LNCaP clone FGC (cell line): ENCODE measurements at regions not wholly inside any gene's neighbourhood (a gene's known extent, or its start where the extent isn't known, plus 50 kb on each side); places are given as distances from the start of the nearest gene placed in this dataset.

Experiments used
- DNase-seq: peaks from one replicate; pipeline ENCODE4 v3.0.0-alpha.2; 2011; ENCODE audit warnings: low read depth
- H3K4me3 ChIP-seq: 2 replicates; pipeline ENCODE4 v1.5.1; 2011; ENCODE audit warnings: mild to moderate bottlenecking, low read depth, low read length, control low read depth
- TF ChIP-seq, protein P1 (sequence below): IDR thresholded peaks from 2 replicates; pipeline ENCODE4 v1.5.1; 2012; ENCODE audit warnings: mild to moderate bottlenecking; ENCODE audit not compliant: control insufficient read depth, insufficient read depth; ENCODE audit errors: extremely low read depth

GRCh38 chr13:30816736-30817135 lies 81.4 kb downstream of the ALOX5AP start:
- TF ChIP-seq, protein P1, sequence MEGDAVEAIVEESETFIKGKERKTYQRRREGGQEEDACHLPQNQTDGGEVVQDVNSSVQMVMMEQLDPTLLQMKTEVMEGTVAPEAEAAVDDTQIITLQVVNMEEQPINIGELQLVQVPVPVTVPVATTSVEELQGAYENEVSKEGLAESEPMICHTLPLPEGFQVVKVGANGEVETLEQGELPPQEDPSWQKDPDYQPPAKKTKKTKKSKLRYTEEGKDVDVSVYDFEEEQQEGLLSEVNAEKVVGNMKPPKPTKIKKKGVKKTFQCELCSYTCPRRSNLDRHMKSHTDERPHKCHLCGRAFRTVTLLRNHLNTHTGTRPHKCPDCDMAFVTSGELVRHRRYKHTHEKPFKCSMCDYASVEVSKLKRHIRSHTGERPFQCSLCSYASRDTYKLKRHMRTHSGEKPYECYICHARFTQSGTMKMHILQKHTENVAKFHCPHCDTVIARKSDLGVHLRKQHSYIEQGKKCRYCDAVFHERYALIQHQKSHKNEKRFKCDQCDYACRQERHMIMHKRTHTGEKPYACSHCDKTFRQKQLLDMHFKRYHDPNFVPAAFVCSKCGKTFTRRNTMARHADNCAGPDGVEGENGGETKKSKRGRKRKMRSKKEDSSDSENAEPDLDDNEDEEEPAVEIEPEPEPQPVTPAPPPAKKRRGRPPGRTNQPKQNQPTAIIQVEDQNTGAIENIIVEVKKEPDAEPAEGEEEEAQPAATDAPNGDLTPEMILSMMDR = no peak
- H3K4me3 ChIP-seq = no peak overlapping the region
- DNase-seq = no peak

DNA sequence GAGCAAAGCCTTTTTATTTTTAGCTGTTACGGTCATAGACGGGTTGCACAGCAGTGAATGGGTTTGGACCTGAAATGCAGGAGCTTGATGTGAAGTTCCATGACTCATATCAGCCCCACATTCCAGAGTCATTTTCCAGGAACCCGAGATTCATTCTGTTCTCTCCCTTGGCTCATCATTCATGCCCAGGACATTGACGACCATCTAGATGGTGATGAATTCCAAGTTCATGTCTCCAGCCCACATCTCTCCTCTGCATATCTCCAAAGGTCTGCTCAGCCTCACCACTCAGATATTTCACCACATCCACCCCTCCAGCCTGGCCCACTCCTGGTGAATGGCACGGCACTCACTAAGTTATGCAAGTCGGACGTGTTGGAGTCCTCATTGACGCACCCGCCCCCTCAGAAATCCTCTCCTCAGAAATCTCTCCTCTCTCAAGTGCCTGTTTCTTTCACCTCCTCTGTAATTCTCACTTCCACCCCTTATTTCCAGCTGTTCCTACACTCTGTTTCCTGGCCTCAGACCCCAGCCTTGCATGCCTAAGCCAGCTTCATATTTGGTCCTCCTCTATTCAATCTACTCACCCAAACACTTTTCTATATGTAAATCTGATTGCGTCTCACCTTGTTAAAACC lies 83.1 kb downstream of the ALOX5AP start:
- TF ChIP-seq, protein P1 = no peak
- DNase-seq = no peak
- no peak overlapping the region for H3K4me3 ChIP-seq

DNA sequence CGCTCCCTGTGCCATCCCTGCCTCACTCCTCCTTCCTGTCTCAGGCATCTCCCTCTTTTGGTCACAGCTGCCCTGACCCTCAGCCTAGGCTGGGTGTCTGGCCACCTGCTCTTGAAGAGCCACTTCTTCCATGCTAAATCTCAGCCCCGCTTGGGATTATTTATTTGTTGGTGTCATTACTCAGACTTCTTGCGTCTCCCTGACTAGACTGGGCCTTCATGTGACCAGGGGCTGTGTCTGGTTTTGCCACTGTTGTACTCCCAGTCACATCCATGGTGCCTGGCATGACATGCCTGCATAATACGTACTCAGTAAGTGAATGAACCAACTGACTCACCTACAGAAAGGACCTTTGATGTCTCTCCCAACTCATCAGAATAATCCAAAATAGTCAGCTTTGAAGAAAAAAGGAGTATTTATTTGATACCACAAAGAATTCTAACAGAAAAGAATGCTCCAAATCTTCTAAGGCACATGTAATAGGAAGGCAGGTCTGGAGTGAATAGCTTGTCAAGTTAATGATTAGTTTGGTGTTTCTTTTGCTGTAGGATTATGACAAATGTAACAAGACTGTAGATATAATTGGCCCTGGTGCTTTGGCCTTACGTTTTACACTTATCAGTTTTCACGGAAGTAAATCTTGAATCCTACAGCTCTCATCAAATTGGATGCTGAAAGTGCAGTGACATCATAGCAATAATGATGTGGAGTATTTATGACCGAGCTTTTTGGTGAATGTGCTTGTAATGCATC lies 84.0 kb downstream of the ALOX5AP start:
- no peak overlapping the region for H3K4me3 ChIP-seq
- DNase-seq = no peak
- TF ChIP-seq, protein P1 = no peak

DNA sequence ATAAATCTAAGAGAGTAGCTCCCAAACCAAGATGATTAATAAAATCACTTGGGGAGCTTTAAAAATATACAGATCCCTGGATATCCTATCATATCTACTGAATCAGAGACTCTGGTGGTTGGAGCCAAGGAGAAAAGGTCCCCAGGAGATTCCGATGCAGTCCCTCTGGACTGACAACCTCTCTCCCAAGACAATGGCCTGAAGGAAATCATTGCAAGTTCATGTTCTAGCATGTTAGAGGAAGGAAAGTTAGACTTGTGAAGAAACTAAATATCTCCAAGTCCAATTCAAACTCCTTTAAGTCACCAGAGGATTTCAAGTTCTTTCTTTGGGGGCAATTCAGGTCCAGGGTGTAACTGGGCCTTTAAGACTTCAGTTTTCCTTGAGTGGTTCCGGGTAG lies 84.7 kb upstream of the MEDAG start:
- DNase-seq = no peak
- TF ChIP-seq, protein P1 = no peak
- H3K4me3 ChIP-seq = no peak overlapping the region

DNA sequence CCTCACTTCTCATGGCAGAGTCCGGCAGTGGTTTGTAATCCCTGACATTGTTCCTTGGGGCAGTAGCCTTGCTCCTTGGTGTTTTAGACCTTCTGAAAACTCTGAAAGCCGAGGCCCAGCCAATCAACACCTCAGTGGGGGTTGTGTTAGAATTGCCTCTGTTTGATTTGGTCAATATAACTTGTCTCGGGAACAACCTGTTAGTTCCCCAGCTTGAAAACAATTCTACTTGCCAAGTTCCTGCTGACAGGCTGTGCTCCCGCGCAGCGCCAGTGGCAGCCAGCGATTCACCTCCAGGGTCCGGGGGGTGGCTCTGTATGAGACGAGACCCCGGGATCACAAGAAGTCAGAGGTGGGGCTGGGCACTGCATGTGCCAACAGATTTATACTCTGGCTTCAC lies 81.4 kb upstream of the MEDAG start:
- H3K4me3 ChIP-seq = no peak overlapping the region
- TF ChIP-seq, protein P1 = no peak
- DNase-seq = no peak

DNA sequence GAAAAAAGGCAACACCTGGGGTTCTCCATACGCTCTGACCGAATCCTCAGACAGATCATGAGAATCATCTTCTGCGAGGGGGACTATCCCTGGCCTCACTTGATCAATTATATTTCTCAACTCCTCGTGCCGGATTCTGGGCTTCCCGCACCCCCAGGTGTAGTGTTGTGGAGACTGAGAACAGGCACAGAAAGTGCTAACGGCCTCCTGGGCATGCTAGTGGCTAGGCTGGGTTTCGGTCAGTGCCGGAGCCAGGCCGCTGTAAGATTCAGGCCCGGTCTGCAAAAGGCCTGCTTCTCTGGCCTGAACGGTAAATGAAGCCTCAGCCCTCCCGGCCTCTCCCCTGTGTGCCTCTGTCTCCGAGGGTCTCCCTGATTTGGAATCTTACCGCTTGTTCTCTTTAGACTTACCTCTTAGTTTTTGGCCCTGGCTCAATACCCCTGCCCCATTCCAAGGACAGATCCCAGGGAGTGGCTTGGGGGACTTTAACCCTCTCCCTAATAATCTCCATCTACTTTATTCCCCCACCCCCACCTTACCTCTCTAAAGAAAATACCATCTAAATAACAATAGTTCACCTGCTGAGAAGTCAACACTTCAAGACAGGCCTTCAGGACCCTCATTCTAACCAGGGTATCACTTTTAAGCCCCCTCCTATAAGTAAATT lies 79.0 kb upstream of the MEDAG start:
- no peak for DNase-seq
- no peak overlapping the region for H3K4me3 ChIP-seq
- TF ChIP-seq, protein P1 = no peak
